ENCODE measurements at regions not wholly inside any gene's neighbourhood (a gene's known extent, or its start where the extent isn't known, plus 50 kb on each side); places are given as distances from the start of the nearest gene placed in this dataset.

DNA sequence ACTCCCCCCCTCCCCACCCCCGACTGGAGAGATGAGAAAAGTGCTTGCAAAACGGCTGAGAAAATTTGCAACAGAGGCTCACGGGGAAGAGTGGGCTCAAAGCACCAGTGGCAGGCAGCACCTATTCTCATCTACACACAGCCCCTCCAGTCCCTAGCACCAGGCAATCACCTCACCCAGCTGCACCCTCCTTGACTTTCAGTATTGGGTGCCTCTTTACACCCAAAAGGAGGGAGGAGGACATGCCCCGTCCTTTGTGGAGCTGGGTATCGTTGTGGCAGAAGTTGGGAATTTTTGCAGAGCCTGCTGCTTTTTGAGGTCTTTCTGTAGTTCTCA lies 182.8 kb upstream of the TOPAZ1 start:
- no peaks in the 10 kb centered on the region for H3K9me3 ChIP-seq
- no peak overlapping the region for H3K27ac ChIP-seq
- 40 to 52% methylated on average over 1 to 4 of the region's 5 CpGs for WGBS, 2 donors (ENCODE audit: low coverage in 1 of 2)
- no peaks in the 10 kb centered on the region for H3K36me3 ChIP-seq
- peaks cover 79% of the 10 kb centered on the region for H3K27me3 ChIP-seq
- H3K4me1 ChIP-seq, result no peaks in the 10 kb centered on the region
- no peak overlapping the region for H3K4me3 ChIP-seq
- TF ChIP-seq EP300 (IDR thresholded peaks at IDR 0.05), result no peak
- TF ChIP-seq, protein P1, sequence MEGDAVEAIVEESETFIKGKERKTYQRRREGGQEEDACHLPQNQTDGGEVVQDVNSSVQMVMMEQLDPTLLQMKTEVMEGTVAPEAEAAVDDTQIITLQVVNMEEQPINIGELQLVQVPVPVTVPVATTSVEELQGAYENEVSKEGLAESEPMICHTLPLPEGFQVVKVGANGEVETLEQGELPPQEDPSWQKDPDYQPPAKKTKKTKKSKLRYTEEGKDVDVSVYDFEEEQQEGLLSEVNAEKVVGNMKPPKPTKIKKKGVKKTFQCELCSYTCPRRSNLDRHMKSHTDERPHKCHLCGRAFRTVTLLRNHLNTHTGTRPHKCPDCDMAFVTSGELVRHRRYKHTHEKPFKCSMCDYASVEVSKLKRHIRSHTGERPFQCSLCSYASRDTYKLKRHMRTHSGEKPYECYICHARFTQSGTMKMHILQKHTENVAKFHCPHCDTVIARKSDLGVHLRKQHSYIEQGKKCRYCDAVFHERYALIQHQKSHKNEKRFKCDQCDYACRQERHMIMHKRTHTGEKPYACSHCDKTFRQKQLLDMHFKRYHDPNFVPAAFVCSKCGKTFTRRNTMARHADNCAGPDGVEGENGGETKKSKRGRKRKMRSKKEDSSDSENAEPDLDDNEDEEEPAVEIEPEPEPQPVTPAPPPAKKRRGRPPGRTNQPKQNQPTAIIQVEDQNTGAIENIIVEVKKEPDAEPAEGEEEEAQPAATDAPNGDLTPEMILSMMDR (IDR thresholded peaks at IDR 0.05), result no peak
- TF ChIP-seq POLR2AphosphoS5 (IDR thresholded peaks at IDR 0.05), result no peak
- no peak for TF ChIP-seq POLR2A (IDR thresholded peaks at IDR 0.05)
- no peak for ATAC-seq

DNA sequence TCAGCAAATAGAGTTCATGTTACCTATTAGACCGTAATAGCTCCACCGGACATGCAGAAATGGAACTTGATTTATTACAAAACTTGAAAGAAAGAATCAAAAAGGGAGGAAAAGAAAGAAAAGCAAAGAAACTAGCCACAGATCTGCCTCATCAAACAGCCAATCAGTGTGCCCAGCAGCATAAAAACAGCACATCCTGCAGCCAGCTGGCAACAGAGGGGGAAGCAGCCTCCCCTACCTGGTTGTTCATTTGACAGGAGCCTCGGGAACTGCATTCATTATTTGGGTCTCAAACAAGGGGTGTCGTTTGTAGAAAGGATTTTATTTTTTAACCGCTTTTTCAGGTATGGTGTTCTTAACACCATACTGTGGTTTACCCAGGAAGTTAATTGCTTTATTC lies 181.5 kb upstream of the TOPAZ1 start:
- H3K27me3 ChIP-seq, result peaks cover 71% of the 10 kb centered on the region
- H3K4me3 ChIP-seq, result no peak overlapping the region
- no peaks in the 10 kb centered on the region for H3K9me3 ChIP-seq
- H3K36me3 ChIP-seq, result no peaks in the 10 kb centered on the region
- peaks cover 0 to 3% (median 0%) of the 10 kb centered on the region in 3 donors for H3K4me1 ChIP-seq
- TF ChIP-seq POLR2AphosphoS5 (IDR thresholded peaks at IDR 0.05), result no peak
- no peak for TF ChIP-seq POLR2A (IDR thresholded peaks at IDR 0.05)
- TF ChIP-seq EP300 (IDR thresholded peaks at IDR 0.05), result no peak
- TF ChIP-seq, protein P1 (IDR thresholded peaks at IDR 0.05), result no peak
- no peak for ATAC-seq
- 54 to 61% methylated on average over 4 to 5 of the region's 5 CpGs for WGBS, 2 donors (ENCODE audit: low coverage in 1 of 2)
- no peak overlapping the region for H3K27ac ChIP-seq

DNA sequence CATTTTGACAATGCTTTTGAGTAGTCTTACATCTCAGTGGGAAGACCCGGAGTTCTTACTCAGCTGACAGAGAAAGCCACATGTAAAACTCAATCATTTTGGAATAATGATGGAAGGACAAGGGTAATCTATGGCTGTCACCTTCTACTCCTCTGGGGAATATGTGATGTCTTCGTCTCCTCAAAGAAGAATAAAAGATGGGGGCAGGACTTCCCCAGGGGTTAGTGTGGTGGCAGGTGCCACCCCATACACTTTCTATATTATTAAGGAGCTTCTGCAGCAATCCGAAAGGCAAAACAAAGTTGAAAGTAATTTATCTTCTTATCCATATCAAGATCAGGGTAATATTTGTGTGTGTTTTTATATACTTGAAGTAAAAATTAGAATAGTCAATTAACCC lies 180.4 kb upstream of the TOPAZ1 start:
- Histone ChIP-seq H3K4me3 (no peak overlapping the region), H3K27me3 (peaks cover 68% of the 10 kb centered on the region), H3K36me3 (no peaks in the 10 kb centered on the region), H3K9me3 (no peaks in the 10 kb centered on the region), H3K27ac (no peak overlapping the region), H3K4me1 (peaks cover 0 to 10% (median 0%) of the 10 kb centered on the region in 3 donors)
- 65 to 70% methylated on average over 2 to 3 of the region's 3 CpGs for WGBS, 2 donors (ENCODE audit: low coverage in 1 of 2)
- ATAC-seq, result no peak
- no peak for TF ChIP-seq EP300 (IDR thresholded peaks at IDR 0.05)
- TF ChIP-seq, protein P1 (IDR thresholded peaks at IDR 0.05), result no peak
- TF ChIP-seq POLR2AphosphoS5 (IDR thresholded peaks at IDR 0.05), result no peak
- TF ChIP-seq POLR2A (IDR thresholded peaks at IDR 0.05), result no peak

DNA sequence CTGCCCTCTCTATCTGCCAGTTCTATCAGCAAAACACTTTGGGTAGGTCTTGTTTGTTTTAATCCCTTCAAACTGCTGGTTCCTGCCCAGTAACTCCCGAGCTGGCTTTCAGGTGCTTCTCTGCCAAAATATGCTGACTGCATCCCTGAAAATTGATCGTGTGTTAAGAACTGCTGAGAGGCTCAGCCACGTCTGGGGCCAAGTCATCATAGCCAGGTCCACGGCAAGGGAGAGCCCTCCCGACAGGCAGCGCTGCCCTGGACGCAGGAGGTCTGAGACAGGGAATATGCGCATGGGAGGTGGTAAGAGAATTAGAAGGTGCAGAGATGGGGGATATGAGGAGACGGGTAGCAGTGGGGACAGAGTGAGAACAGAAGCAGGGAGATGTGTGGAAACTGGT lies 179.7 kb upstream of the TOPAZ1 start:
- H3K4me3 ChIP-seq, result no peak overlapping the region
- H3K4me1 ChIP-seq, result peaks cover 0 to 10% (median 0%) of the 10 kb centered on the region in 3 donors
- 17% methylated on average over 3 of the region's 9 CpGs; no CpG with 5 or more reads in 1 of the 2 donors for WGBS, 2 donors (ENCODE audit: low coverage in 1 of 2)
- ATAC-seq, result no peak
- no peaks in the 10 kb centered on the region for H3K9me3 ChIP-seq
- no peak for TF ChIP-seq POLR2AphosphoS5 (IDR thresholded peaks at IDR 0.05)
- TF ChIP-seq POLR2A (IDR thresholded peaks at IDR 0.05), result no peak
- TF ChIP-seq, protein P1 (IDR thresholded peaks at IDR 0.05), result no peak
- TF ChIP-seq EP300 (IDR thresholded peaks at IDR 0.05), result no peak
- H3K27me3 ChIP-seq, result peaks cover 61% of the 10 kb centered on the region
- no peak overlapping the region for H3K27ac ChIP-seq
- H3K36me3 ChIP-seq, result no peaks in the 10 kb centered on the region

DNA sequence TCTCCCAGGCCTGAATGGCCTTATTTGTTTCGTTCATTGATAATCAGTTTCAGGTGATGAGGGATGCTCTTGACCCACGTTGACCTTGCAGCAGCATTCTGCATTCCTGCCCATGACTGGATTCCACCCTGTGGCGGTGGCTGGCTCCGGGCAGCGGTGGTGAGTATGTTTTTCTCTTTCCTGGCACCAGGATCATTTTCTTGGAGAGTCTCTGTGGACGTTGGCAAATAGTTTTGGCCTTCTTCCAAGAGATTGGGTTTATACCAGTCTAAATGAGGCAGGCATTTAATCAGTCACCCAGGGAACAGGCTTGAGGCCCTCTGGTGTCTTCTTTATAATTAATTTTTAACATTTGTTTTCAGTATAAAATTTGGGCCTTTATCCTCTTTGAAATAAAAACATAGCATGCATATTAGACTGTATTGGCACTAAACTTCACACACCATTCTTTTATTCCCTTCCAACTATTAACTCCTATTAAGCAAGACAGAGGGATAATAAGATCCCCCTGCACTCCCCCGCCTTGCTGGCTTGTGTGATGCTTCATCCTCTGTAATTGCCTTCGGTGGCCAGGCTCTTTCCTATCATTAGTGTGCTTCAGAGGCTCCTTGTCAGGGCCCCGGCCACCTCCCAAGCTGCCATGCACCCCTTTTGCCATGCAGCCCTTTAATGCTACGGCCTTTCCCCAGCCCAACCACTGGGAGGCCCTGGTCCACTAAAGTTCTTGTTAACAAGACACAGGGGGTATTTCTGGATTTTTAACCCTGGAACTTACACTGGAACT lies 176.2 kb upstream of the TOPAZ1 start:
- Histone ChIP-seq H3K36me3 (no peaks in the 10 kb centered on the region), H3K4me1 (peaks cover 0 to 10% (median 0%) of the 10 kb centered on the region in 3 donors), H3K4me3 (no peak overlapping the region), H3K27ac (no peak overlapping the region), H3K27me3 (peaks cover 31% of the 10 kb centered on the region), H3K9me3 (no peaks in the 10 kb centered on the region)
- ATAC-seq, result no peak
- WGBS, 2 donors (ENCODE audit: low coverage in 1 of 2), result 55 to 61% methylated on average over 4 to 9 of the region's 10 CpGs
- TF ChIP-seq POLR2AphosphoS5 (IDR thresholded peaks at IDR 0.05) (peak; percentile 31), POLR2A (IDR thresholded peaks at IDR 0.05) (no peak), EP300 (IDR thresholded peaks at IDR 0.05) (no peak)
- TF ChIP-seq, protein P1 (IDR thresholded peaks at IDR 0.05), result no peak

Measured in gastroesophageal sphincter (tissue), 4 donors.